Dermis microvascular lymphatic vessel endothelial cell (primary cell): ENCODE measurements at regions not wholly inside any gene's neighbourhood (a gene's known extent, or its start where the extent isn't known, plus 50 kb on each side); places are given as distances from the start of the nearest gene placed in this dataset.
"Not testable (repeated sequence)": the region's sequence is repeated elsewhere in the genome, so short reads cannot be mapped to it uniquely, and the experiment has no call there.

ENCODE experiments used
- DNase-seq, 2 donors: peaks; one replicate each; pipeline versions ENCODE4 v3.0.0 to v3.0.0-alpha.2; 2010; ENCODE audit warnings: low read depth in 2 of 2

DNA sequence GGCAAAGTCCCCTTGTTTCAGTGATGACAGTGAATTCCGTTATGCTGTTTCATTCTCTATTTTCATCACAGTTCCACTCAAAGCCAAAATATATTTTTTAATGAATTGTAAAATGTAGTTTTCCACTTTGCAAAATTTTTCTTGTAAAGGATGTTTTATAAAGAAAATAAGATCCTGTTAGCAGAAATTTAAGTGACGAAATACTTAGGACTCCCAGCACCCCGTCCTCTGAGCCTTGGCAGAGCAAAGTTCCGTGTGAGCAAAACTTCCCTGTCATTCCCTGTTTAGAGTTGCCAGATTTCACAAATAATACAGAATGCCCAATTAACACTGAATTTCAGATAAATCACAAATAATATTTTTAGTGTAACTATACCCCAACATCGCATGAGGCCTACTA, 81.0 kb upstream of the RBPJ start:
- DNase-seq, result no peak

DNA sequence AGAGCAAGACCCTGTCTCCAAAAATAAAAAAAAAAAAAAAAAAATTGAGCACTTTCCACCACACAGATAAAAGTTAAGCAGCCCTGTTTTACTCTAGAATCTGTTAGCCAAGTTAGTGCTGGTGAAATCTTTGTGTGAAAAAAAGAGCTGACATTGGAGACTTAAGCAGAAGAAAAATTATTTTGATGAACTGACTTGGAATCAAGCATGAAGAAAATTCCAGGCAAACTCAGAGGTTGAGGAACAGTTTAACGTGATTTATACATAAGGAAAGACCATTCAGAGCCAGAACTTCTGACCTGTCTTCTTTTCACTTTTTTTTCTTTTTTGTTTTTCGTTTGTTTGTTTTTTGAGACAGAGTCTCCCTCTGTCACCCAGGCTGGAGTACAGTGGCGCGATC, 79.6 kb upstream of the RBPJ start:
- no peak for DNase-seq

DNA sequence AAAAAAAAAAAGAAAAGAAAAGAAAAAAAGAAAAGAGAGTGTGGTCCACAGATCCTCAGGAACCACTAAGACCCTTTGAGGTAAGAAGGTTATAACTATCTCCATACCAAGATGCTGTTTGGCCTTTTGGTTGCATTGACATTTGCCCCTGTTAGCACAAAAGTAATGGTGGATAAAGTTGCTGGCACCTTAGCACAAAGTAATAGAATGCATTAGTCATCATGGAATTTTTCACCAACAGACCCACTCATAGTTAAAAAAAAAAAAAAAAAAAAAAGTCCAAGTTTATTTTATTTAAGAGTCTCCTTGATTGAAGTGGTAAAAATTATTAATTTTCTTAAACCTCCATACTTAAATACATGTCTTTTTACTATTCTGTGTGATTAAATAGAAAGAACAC, 78.4 kb upstream of the RBPJ start:
- DNase-seq, result no peak

DNA sequence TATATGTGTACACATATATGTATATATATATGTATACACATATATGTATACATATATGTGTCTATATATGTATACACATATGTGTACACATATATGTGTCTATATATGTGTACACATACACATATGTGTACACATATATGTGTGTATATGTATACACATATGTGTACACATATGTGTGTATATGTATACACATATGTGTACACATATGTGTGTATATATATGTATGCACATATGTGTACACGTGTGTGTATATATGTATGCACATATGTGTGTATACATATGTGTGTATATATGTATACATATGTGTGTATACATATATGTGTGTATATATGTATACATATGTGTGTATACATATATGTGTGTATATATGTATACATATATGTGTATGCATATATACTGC, 76.7 kb upstream of the RBPJ start:
- DNase-seq, result not testable (repeated sequence)

DNA sequence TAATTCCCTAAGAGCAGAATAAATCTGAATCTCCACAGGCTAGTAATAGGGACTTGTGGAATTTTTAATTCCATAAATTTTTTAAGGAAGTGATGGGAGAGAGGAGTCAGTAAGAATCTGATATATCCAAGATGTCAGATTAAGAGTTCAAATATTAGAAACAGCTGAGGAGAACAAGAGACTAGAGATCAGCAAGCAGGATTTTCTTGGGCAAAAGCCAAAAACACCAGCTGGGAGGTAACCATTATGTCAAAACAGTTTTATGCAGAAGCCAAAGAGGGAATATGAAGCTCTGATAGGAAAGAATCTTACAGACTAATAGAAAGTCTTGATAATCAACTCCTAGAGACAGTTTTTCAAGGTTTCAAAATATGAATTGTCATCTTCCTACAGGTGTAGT, 72.2 kb upstream of the RBPJ start:
- DNase-seq, result no peak

DNA sequence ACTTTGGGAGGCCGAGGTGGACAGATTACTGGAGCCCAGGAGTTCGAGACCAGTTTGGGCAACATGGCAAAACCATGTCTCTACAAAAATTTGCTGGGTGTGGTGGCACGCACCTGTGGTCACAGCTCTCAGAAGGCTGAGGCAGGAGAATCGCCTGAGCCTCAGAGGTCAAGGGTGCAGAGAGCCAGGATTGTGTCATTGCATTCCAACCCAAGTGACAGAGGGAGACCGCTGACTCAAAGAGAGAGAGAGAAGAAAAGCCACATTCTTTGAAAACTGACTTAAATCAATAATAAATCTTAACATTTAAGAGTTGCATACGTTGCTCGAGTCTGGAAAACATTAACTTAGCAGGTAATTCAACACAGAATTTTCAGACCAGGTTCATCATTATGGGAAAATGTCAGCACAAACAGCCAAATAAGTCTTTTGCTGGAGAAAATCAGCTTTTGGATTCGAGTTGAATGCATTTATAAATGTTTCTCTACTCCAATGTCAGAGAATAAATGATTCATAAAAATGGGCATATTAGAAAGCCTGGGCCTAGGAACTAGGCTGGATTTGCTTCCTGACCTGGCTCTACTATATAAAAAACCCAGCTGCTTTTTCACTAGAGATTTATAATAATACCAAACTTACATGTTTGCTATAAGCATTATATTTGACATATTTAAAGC, 68.3 kb upstream of the RBPJ start:
- DNase-seq, result no peak

DNA sequence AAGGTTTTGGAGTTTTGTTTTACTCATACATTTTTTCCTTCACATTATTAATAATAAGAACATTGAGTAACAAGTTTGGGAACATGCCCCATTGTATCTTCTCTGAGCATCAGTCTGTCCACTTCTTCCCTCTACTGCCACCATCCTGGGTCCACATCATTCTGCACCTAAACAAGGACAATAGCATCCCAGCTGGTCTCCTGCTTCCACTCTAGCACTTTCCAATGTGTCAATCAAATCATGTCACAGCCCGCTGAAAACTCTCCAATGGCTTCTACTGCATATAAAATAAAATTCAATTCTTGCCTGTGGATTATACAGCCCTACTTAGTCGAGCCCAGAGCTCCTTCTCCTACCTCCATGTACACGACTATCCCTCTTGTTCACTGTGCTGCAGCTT, 66.8 kb upstream of the RBPJ start:
- DNase-seq, result no peak

DNA sequence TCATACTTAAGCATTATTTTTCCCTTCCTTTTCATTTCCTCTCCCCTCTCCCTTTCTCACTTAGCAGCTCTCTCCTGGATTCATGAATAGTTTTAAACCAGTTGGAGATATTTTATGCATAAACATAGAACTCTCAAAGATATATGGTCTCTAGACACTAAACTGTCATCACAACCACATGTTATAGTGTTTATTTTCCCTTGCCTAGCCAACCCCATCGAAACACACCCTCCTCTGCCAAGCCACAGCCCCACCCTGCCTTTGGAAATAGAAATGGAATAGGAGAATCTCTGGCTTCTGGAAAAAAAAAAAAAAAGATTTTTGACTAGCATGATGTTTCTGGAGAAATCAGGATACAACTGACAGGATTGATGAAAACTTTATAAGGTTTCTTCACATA, 64.8 kb upstream of the RBPJ start:
- DNase-seq, result no peak

DNA sequence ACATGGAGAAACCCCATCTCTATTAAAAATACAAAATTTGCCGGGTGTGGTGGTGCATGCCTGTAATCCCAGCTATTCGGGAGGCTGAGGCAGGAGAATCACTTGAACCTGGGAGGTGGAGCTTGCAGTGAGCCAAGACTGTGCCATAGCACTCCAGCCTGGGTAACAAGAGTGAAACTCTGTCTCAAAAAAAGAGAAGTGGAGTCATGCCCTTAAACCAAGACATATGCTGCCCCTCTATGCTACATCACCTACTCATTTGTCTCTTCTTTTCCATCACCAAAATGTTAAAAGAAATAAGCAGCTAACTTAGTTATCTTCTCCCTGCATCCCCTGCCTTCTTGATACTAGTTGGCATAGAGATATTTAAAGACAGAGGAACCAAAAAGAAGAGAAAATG, 63.4 kb upstream of the RBPJ start:
- DNase-seq, result not testable (repeated sequence)

DNA sequence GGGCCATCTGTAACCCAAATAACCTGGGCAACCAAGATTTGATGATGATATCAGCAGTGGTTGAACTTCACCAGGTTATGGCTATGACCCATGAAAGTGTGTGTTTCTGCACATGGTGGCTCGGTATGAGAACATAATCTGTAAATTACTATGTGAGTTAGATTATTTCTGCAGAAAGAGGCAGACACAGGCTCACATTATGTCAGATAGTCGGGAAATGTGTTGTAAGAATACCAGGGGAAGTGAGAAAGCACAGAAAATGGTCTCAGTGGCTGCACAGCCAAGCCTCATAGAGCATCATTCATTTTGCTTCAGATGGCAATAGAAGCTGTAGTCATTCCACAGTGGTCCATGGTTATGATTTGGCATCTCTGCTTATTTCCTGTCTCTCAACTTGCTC, 63.0 kb upstream of the RBPJ start:
- no peak for DNase-seq

DNA sequence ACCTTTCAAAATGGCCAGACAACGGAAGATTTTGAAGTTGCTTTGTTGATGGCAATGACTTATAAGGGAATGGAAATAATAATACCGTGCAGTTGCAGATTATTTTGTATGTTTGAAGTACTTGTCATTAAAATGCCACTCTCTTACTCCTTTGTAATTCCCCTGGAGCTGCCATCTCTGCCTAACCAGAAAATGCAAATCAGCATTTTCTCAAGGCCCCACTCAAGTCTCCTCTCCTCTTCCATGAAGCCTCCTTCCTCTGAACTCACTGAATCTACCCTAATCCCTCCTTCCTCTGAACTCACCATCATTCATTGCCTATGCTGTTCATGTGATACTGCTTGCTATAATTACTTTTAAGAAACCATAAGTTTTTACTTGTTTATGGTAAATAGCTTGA, 60.2 kb upstream of the RBPJ start:
- no peak for DNase-seq

DNA sequence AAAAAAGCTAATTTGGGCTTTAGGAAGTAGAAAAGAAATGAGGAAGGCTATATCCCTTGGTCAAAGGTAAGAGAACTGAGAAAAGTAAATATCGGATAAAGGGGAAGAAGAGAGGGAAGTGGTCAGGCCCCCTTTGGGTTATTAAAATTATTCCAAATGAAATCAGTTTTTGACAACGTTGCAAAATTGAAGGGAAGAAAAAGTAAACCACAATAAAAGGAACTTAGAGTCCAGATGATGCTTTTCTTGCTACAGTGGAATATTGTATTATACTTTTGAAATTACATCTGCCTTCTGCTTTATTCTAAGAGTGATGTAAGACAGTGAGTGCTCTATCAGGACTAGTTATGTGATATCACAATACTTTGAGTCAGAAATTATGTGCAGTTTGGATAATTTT, 59.4 kb upstream of the RBPJ start:
- DNase-seq, result no peak

DNA sequence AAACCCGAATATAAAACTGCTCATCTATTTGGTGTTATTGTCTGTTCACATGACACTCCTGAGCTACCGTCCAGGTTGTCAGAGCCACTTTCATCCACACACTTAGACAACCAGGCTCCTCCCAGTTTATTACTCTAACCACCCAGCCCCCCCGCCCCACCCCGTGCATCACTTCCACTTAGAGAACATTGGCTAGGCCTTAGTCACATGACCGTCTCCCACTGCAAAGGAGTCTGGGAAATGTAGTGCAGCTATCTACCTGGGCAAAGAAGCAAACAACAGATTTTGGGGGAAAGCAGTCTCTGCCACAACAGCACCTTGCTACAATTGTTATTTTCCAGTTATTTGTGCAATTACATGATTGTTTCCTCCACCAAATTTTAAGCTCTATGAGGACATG, 57.6 kb upstream of the RBPJ start:
- no peak for DNase-seq

DNA sequence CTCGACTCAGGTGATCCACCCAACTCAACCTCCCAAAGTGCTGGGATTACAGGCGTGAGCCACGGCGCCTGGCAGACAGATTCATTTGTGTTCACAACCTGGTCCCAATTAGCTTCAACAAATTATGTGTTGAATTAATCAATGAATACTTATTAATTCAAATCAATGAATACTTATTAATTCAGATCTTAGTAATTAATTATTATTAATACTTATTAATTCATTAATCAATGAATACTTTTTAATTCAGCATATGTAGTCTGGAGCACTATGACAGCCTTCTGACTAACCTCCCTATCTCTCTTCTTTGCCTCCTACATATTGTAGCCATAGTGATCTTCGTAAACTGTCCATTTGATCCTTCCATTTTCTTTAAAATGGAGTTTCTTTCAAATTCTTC, 56.7 kb upstream of the RBPJ start:
- DNase-seq, result no peak

DNA sequence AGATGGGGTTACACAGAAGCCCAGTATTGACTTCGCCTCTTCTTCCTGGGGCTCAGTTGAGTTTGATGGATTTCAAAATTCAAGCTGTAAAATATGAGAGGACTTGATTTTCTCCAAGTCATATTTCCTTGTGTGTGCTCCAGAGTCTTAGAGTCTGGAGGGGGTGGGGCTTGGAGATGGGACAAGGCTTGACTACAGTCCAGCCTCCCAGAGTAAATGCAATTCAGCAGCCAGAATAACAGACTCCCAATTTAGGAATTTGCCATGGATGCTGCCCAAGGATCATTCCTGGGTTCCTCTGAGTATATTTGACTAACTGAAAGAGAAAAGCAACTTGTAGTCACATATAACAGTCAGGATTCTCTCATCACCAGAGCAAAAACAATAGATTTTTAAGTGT, 53.7 kb upstream of the RBPJ start:
- no peak for DNase-seq

DNA sequence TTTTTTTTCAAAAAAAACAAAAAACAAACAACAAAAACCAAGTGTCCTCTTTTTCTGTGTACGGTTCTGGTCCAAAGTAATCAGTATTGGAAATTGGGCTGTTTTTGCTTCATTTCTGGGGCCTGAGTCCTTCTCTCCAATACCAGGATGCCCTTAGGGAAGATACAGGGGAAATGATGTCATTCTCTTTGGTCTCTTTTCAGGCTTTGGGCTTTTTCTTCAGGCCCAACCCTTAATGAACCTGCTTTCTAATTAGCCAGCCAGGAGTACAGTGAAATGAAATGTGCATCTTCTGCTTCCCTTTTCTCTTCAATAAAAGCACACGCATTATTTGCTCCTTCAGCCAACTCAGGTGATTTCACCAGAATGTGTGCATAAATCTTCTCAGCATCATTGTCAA, 52.6 kb upstream of the RBPJ start:
- no peak for DNase-seq

DNA sequence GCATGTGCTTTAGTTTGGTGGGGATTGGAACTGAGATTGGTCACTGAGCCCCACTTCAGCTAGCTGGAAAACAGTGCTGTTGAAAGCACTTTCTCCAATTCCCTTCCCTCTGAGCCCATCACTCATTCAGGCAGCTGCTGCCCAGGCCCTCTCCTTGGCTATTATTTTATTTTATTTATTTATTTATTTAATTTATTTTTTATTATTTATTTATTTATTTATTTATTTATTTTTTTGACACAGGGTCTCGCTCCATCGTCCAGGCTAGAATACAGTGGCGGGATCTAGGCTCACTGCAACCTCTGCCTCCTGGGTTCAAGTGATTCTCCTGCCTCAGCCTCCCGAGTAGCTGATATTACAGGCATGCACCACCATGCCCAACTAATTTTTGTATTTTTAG, 51.8 kb upstream of the RBPJ start:
- no peak for DNase-seq
